GM12878 (cell line): ENCODE measurements at regions not wholly inside any gene's neighbourhood (a gene's known extent, or its start where the extent isn't known, plus 50 kb on each side); places are given as distances from the start of the nearest gene placed in this dataset.

ENCODE experiments used
- ATAC-seq: fragments of 200-7000 bp; cut with Tn5 transposase; 3 replicates; pipeline ENCODE4 v1.9.1; 2020; ENCODE audit warnings: mild to moderate bottlenecking, moderate library complexity
- BruUV-seq: library from RNA; stranded (reverse); fragments of 400-500 nt; replicated peaks from 2 replicates; lab custom pipeline; 2021; lab: Mats Ljungman, UMichigan
- CTCF ChIA-PET: fragments of 300-600 bp; sonication (Branson Sonifier 250); formaldehyde crosslinking; extraction: SDS; loops from one replicate; lab custom pipeline; 2021; ENCODE audit warnings: inconsistent platforms; lab: Yijun Ruan, JAX
- POLR2A ChIA-PET: fragments of 350-600 bp; formaldehyde crosslinking; extraction: SDS; loops from one replicate; lab custom pipeline; 2021; ENCODE audit warnings: inconsistent platforms; lab: Charles Lee
- RAD21 ChIA-PET: fragments of 300-600 bp; sonication (Branson Sonifier 250); formaldehyde crosslinking; loops from one replicate; lab custom pipeline; 2023; ENCODE audit warnings: antibody characterized with exemption; ENCODE audit not compliant: unreplicated experiment; lab: Charles Lee
- SMC1A ChIA-PET: fragments of 300-600 bp; sonication (Branson Sonifier 250); formaldehyde crosslinking; loops from one replicate; lab custom pipeline; 2023; ENCODE audit not compliant: unreplicated experiment, uncharacterized antibody; lab: Charles Lee
- DNase-seq: peaks from one replicate; pipeline ENCODE4 v3.0.0-alpha.2; 2011; ENCODE audit warnings: low read depth, low spot score
- FAIRE-seq: peaks from 3 replicates; lab custom pipeline; 2011; peaks lifted over from hg19 to GRCh38; lab: Jason Lieb, UNC
- H2AFZ ChIP-seq: 2 replicates; pipeline ENCODE4 v1.6.0; 2011; ENCODE audit warnings: low read depth, low read length, control low read depth; ENCODE audit not compliant: control insufficient read depth
- H3K27ac ChIP-seq: 2 replicates; pipeline ENCODE4 v1.5.1; 2011; ENCODE audit warnings: control low read depth; ENCODE audit not compliant: control insufficient read depth, insufficient read depth
- H3K27me3 ChIP-seq, 2 experiments: replicated peaks in 1 of 2; 2 replicates each; pipeline versions ENCODE4 v1.6.0 to v1.6.1; 2011; ENCODE audit warnings: low read length in 1 of 2; ENCODE audit not compliant: control insufficient read depth in 2 of 2, insufficient read depth in 2 of 2
- H3K36me3 ChIP-seq, 2 experiments: 2 replicates each; pipeline ENCODE4 v1.5.1; 2011; ENCODE audit warnings: low read length in 1 of 2; ENCODE audit not compliant: control insufficient read depth in 2 of 2, insufficient read depth in 2 of 2
- H3K4me1 ChIP-seq: 2 replicates; pipeline ENCODE4 v1.6.1; 2011; ENCODE audit warnings: mild to moderate bottlenecking, low read length, moderate library complexity, mixed read lengths; ENCODE audit not compliant: control insufficient read depth, insufficient read depth
- H3K4me2 ChIP-seq: 2 replicates; pipeline ENCODE4 v1.6.0; 2011; ENCODE audit warnings: control low read depth; ENCODE audit not compliant: control insufficient read depth, insufficient read depth
- H3K4me3 ChIP-seq: fragments of 200-600 bp; sonication (generic); 2 replicates; pipeline ENCODE4 v1.5.1; 2016
- H3K79me2 ChIP-seq: 2 replicates; pipeline ENCODE4 v1.6.0; 2011; ENCODE audit warnings: low read length; ENCODE audit not compliant: control insufficient read depth, insufficient read depth
- H3K9ac ChIP-seq: 2 replicates; pipeline ENCODE4 v1.8.0; 2011; ENCODE audit warnings: low read length, control low read depth, mixed read lengths; ENCODE audit not compliant: control insufficient read depth, insufficient read depth
- H3K9me3 ChIP-seq: replicated peaks from 3 replicates; pipeline ENCODE4 v1.5.1; 2011; ENCODE audit warnings: mild to moderate bottlenecking, low read length; ENCODE audit not compliant: control insufficient read depth, insufficient read depth
- H4K20me1 ChIP-seq: 2 replicates; pipeline ENCODE4 v1.6.0; 2011; ENCODE audit not compliant: control insufficient read depth, insufficient read depth
- ASH2L ChIP-seq: fragments of 300-600, 200-600 bp; sonication (generic); IDR thresholded peaks from 2 replicates; pipeline ENCODE4 v1.6.1; 2017; ENCODE audit warnings: low read depth, mild to moderate bottlenecking, borderline replicate concordance
- CEBPB ChIP-seq, 2 experiments: fragments of 150-350 bp in 1 of 2; IDR thresholded peaks; 2 replicates each; pipeline ENCODE4 v1.6.1; 2012 to 2014; ENCODE audit warnings: low read depth in 2 of 2, low read length in 2 of 2, borderline replicate concordance in 1 of 2, inconsistent platforms in 1 of 2
- KDM1A ChIP-seq: fragments of 200-600 bp; sonication (generic); IDR thresholded peaks from 2 replicates; pipeline ENCODE4 v1.6.1; 2016; ENCODE audit warnings: borderline replicate concordance
- KLF5 ChIP-seq: fragments of 450-650 bp; IDR thresholded peaks from 2 replicates; pipeline ENCODE4 v1.6.1; 2014; ENCODE audit warnings: mild to moderate bottlenecking; ENCODE audit not compliant: partially characterized antibody
- MEF2A ChIP-seq: IDR thresholded peaks from 2 replicates; pipeline ENCODE4 v1.6.1; 2011; ENCODE audit warnings: low read depth, mild to moderate bottlenecking, low read length, moderate library complexity; ENCODE audit not compliant: insufficient read depth
- MTA2 ChIP-seq: fragments of 450-650 bp; IDR thresholded peaks from 2 replicates; pipeline ENCODE4 v1.6.1; 2016; ENCODE audit warnings: low read depth, mild to moderate bottlenecking, moderate library complexity
- MYC ChIP-seq: IDR thresholded peaks from 2 replicates; pipeline ENCODE4 v1.6.1; 2011; ENCODE audit warnings: mild to moderate bottlenecking, low read length, moderate library complexity, inconsistent platforms; ENCODE audit not compliant: insufficient read depth, insufficient replicate concordance, insufficient read length, severe bottlenecking
- NFYA ChIP-seq: IDR thresholded peaks from 2 replicates; pipeline ENCODE4 v1.6.1; 2011; ENCODE audit warnings: low read depth, mild to moderate bottlenecking, low read length, improper control_type of control experiment, borderline replicate concordance
- SPI1 ChIP-seq: IDR thresholded peaks from 2 replicates; pipeline ENCODE4 v1.6.1; 2011; ENCODE audit warnings: low read depth, mild to moderate bottlenecking, low read length, moderate library complexity, borderline replicate concordance; ENCODE audit not compliant: insufficient read depth
- YY1 ChIP-seq: IDR thresholded peaks from 2 replicates; pipeline ENCODE4 v1.6.1; 2011; ENCODE audit warnings: low read depth, mild to moderate bottlenecking, low read length
- WGBS: methylation state at CpG from one replicate; pipeline ENCODE4 v1.1.6; 2016; ENCODE audit warnings: low lambda C conversion rate; ENCODE audit not compliant: insufficient replicate concordance, insufficient coverage; ENCODE audit errors: missing lambda C conversion rate; 5-methylcytosine and 5-hydroxymethylcytosine counted together
- in situ Hi-C: fragments of 300-500 bp; cut with MboI; formaldehyde crosslinking; loops from 9 replicates; pipeline ENCODE4 v1.14.3; 2018; ENCODE audit warnings: mixed read lengths
- intact Hi-C: fragments of 100-400 bp; cut with micrococcal nuclease; formaldehyde crosslinking; loops from one replicate; pipeline ENCODE4 v1.14.2; 2022; ENCODE audit not compliant: unreplicated experiment
- TF ChIP-seq, protein P1 (sequence below): fragments of 450-650 bp; IDR thresholded peaks from 2 replicates; pipeline ENCODE4 v1.6.1; 2017; ENCODE audit warnings: mild to moderate bottlenecking, low read depth, inconsistent platforms; ENCODE audit not compliant: poor library complexity, severe bottlenecking
- TF ChIP-seq, protein P2 (sequence below): fragments of 450-650 bp; IDR thresholded peaks from 2 replicates; pipeline ENCODE4 v1.6.1; 2016; ENCODE audit warnings: mild to moderate bottlenecking, moderate library complexity, borderline replicate concordance
- TF ChIP-seq, protein P3 (sequence below): fragments of 450-650 bp; IDR thresholded peaks from 2 replicates; pipeline ENCODE4 v1.6.1; 2018; ENCODE audit warnings: mild to moderate bottlenecking, low read depth, moderate library complexity; ENCODE audit not compliant: partially characterized antibody
- TF ChIP-seq, protein P4 (sequence below): IDR thresholded peaks from 2 replicates; pipeline ENCODE4 v1.6.1; 2012; ENCODE audit warnings: low read depth, low read length, improper control_type of control experiment

DNA sequence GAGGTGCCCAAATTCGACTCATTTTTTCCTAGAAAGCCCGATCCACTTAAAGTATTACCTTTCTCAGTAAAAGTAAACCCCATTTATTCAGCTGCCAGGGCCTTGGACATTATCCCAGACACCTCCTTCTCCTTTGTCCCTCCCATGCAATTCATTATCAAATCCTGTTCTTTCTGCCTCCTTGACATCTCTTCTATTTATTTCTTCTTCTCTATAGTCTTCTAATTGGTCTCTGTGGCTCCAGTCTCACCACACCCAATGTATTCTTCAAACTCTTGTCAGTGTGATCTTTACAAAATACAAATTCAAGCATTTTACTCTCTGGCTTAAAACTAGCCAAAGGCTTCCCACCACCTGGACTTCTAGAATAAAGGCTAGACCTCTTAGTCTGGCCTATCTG is 120.3 kb downstream of the IL20RB start:
- no TSS peak for BruUV-seq
- Histone ChIP-seq H3K79me2 (no peaks in the 10 kb centered on the region), H3K4me2 (no peak overlapping the region), H3K27ac (no peak overlapping the region), H3K36me3 (no peaks in the 10 kb centered on the region), H2AFZ (no peak overlapping the region)
- SMC1A ChIA-PET = no interaction called here
- no peak for DNase-seq
- WGBS = 71% methylated on average over 2 of the region's 2 CpGs
- RAD21 ChIA-PET = no interaction called here
- no peak for TF ChIP-seq ASH2L
- TF ChIP-seq, protein P1, sequence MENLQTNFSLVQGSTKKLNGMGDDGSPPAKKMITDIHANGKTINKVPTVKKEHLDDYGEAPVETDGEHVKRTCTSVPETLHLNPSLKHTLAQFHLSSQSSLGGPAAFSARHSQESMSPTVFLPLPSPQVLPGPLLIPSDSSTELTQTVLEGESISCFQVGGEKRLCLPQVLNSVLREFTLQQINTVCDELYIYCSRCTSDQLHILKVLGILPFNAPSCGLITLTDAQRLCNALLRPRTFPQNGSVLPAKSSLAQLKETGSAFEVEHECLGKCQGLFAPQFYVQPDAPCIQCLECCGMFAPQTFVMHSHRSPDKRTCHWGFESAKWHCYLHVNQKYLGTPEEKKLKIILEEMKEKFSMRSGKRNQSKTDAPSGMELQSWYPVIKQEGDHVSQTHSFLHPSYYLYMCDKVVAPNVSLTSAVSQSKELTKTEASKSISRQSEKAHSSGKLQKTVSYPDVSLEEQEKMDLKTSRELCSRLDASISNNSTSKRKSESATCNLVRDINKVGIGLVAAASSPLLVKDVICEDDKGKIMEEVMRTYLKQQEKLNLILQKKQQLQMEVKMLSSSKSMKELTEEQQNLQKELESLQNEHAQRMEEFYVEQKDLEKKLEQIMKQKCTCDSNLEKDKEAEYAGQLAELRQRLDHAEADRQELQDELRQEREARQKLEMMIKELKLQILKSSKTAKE = no peak
- TF ChIP-seq, protein P2, sequence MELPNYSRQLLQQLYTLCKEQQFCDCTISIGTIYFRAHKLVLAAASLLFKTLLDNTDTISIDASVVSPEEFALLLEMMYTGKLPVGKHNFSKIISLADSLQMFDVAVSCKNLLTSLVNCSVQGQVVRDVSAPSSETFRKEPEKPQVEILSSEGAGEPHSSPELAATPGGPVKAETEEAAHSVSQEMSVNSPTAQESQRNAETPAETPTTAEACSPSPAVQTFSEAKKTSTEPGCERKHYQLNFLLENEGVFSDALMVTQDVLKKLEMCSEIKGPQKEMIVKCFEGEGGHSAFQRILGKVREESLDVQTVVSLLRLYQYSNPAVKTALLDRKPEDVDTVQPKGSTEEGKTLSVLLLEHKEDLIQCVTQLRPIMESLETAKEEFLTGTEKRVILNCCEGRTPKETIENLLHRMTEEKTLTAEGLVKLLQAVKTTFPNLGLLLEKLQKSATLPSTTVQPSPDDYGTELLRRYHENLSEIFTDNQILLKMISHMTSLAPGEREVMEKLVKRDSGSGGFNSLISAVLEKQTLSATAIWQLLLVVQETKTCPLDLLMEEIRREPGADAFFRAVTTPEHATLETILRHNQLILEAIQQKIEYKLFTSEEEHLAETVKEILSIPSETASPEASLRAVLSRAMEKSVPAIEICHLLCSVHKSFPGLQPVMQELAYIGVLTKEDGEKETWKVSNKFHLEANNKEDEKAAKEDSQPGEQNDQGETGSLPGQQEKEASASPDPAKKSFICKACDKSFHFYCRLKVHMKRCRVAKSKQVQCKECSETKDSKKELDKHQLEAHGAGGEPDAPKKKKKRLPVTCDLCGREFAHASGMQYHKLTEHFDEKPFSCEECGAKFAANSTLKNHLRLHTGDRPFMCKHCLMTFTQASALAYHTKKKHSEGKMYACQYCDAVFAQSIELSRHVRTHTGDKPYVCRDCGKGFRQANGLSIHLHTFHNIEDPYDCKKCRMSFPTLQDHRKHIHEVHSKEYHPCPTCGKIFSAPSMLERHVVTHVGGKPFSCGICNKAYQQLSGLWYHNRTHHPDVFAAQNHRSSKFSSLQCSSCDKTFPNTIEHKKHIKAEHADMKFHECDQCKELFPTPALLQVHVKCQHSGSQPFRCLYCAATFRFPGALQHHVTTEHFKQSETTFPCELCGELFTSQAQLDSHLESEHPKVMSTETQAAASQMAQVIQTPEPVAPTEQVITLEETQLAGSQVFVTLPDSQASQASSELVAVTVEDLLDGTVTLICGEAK = no peak
- no peak for TF ChIP-seq MYC
- no peak for TF ChIP-seq KDM1A
- no peak for TF ChIP-seq CEBPB (IDR thresholded peaks at IDR 0.05; ENCODE audit: borderline replicate concordance in 1 of 2, low read depth in 2 of 2, low read length in 2 of 2)
- TF ChIP-seq SPI1 = no peak
- no peak for TF ChIP-seq MTA2
- no peak for TF ChIP-seq NFYA
- TF ChIP-seq, protein P3, sequence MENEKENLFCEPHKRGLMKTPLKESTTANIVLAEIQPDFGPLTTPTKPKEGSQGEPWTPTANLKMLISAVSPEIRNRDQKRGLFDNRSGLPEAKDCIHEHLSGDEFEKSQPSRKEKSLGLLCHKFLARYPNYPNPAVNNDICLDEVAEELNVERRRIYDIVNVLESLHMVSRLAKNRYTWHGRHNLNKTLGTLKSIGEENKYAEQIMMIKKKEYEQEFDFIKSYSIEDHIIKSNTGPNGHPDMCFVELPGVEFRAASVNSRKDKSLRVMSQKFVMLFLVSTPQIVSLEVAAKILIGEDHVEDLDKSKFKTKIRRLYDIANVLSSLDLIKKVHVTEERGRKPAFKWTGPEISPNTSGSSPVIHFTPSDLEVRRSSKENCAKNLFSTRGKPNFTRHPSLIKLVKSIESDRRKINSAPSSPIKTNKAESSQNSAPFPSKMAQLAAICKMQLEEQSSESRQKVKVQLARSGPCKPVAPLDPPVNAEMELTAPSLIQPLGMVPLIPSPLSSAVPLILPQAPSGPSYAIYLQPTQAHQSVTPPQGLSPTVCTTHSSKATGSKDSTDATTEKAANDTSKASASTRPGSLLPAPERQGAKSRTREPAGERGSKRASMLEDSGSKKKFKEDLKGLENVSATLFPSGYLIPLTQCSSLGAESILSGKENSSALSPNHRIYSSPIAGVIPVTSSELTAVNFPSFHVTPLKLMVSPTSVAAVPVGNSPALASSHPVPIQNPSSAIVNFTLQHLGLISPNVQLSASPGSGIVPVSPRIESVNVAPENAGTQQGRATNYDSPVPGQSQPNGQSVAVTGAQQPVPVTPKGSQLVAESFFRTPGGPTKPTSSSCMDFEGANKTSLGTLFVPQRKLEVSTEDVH = no peak
- TF ChIP-seq, protein P4, sequence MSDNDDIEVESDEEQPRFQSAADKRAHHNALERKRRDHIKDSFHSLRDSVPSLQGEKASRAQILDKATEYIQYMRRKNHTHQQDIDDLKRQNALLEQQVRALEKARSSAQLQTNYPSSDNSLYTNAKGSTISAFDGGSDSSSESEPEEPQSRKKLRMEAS = no peak
- TF ChIP-seq YY1 = no peak
- TF ChIP-seq MEF2A = no peak
- no peak for TF ChIP-seq KLF5
- TF ChIP-seq, all 136 proteins: peak for 0
- FAIRE-seq (no peak), ATAC-seq (no peak)
- in situ Hi-C loops = no loop called here
- Histone ChIP-seq H4K20me1 (no peaks in the 10 kb centered on the region), H3K9me3 (no peaks in the 10 kb centered on the region), H3K4me1 (no peaks in the 10 kb centered on the region), H3K4me3 (no peak overlapping the region), H3K9ac (no peak overlapping the region), H3K27me3 (no peaks in the 10 kb centered on the region)
- ChIA-PET CTCF (no interaction called here), POLR2A (no interaction called here)
- intact Hi-C loops = no loop called here
